Natural killer cell treated with Interleukin-12 subunit alpha and Interleukin-12 subunit beta and Interleukin-15 and Interleukin-18, amount 100 ng/mL, for 72 hours (primary cell): ENCODE measurements at regions not wholly inside any gene's neighbourhood (a gene's known extent, or its start where the extent isn't known, plus 50 kb on each side); places are given as distances from the start of the nearest gene placed in this dataset.

ENCODE experiments used
- ATAC-seq, 2 donors: fragments of 150-1000 bp; cut with Tn5 transposase in 1 of 2; sonication (Bioruptor Pico), chemical (Tn5 transposase) in 1 of 2; 2 replicates each; pipeline ENCODE4 v1.10.0; 2021
- DNase-seq: peaks from one replicate; pipeline ENCODE4 v3.0.0; 2022; ENCODE audit warnings: low spot score
- H3K27ac Mint-ChIP-seq, 2 donors: 1 replicate in 1 of 2; 2 replicates in 1 of 2; pipeline ENCODE4 v1.8.0; 2022; ENCODE audit warnings: mixed read lengths in 2 of 2, mild to moderate bottlenecking in 1 of 2, moderate library complexity in 1 of 2
- H3K27me3 Mint-ChIP-seq, 2 donors: 1 replicate in 1 of 2; 2 replicates in 1 of 2; pipeline ENCODE4 v1.8.0; 2022; ENCODE audit warnings: mixed read lengths in 2 of 2
- H3K36me3 Mint-ChIP-seq: one replicate; pipeline ENCODE4 v1.8.0; 2022; ENCODE audit warnings: mixed read lengths
- H3K4me1 Mint-ChIP-seq, 2 donors: 1 replicate in 1 of 2; 2 replicates in 1 of 2; pipeline ENCODE4 v1.8.0; 2022; ENCODE audit warnings: low read depth in 2 of 2, mixed read lengths in 2 of 2, mild to moderate bottlenecking in 1 of 2
- H3K4me3 Mint-ChIP-seq: one replicate; pipeline ENCODE4 v1.8.0; 2022; ENCODE audit warnings: mixed read lengths
- H3K9me3 Mint-ChIP-seq: 2 replicates; pipeline ENCODE4 v1.8.0; 2022; ENCODE audit warnings: mixed read lengths

GRCh38 chr10:78857193-78857592 is 211.6 kb upstream of the ZMIZ1 start:
- peaks cover 0 to 21% of the 10 kb centered on the region in 2 donors for H3K27me3 Mint-ChIP-seq
- no peak overlapping the region for H3K27ac Mint-ChIP-seq
- no peaks in the 10 kb centered on the region for H3K36me3 Mint-ChIP-seq
- ATAC-seq, result no peak
- no peaks in the 10 kb centered on the region for H3K9me3 Mint-ChIP-seq
- no peaks in the 10 kb centered on the region for H3K4me1 Mint-ChIP-seq
- H3K4me3 Mint-ChIP-seq, result no peak overlapping the region
- DNase-seq, result no peak

DNA sequence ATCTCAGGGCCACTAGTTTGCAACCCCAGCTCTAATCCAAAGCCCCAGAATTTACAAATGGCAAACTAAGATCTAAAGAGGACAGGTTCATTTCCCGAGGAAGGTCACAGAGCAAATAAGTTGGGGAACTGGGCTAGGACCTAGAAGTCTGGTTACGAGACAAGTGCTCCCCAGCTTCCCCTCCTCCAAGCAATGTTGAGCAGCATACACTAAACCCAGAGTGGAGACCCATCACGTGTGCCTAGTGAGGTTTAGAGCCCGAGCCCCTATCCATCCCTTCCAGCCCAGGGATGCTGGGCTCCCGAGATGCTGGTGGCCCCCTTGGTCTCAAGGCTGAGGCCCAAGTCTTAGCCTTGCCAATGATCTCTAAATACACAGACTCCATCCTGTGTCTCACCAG is 209.5 kb upstream of the ZMIZ1 start:
- H3K27me3 Mint-ChIP-seq, result peaks cover 0 to 25% of the 10 kb centered on the region in 2 donors
- DNase-seq (no peak), ATAC-seq (no peak)
- H3K36me3 Mint-ChIP-seq, result no peaks in the 10 kb centered on the region
- H3K9me3 Mint-ChIP-seq, result no peaks in the 10 kb centered on the region
- no peak overlapping the region for H3K27ac Mint-ChIP-seq
- H3K4me3 Mint-ChIP-seq, result no peak overlapping the region
- H3K4me1 Mint-ChIP-seq, result no peaks in the 10 kb centered on the region

DNA sequence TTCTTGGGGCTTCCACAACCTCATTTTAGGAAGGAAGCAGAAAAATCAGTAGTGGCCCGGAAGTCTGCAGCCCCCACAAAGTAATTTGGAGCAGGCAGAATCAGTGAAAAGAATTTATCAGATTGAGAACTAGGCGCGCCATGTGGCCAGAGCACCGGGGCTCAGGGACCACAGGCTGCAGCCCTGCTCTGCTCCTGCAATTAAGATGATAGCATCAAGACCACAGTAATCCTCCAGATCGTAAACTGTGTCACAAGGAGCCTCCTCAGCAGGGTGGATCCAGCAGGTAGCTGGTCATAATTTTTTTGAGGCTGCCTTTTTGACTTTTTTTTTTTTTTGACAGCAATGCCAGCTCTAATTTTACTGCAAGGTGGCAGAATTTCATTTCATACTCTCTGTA is 209.0 kb upstream of the ZMIZ1 start:
- DNase-seq, result no peak
- no peak for ATAC-seq
- Mint-ChIP-seq H3K27ac (no peak overlapping the region), H3K9me3 (no peaks in the 10 kb centered on the region), H3K4me3 (no peak overlapping the region), H3K27me3 (peaks cover 0 to 25% of the 10 kb centered on the region in 2 donors), H3K4me1 (no peaks in the 10 kb centered on the region), H3K36me3 (no peaks in the 10 kb centered on the region)

GRCh38 chr10:78860260-78860914 is 208.4 kb upstream of the ZMIZ1 start:
- H3K9me3 Mint-ChIP-seq, result no peaks in the 10 kb centered on the region
- no peak for DNase-seq
- H3K27me3 Mint-ChIP-seq, result peaks cover 0 to 25% of the 10 kb centered on the region in 2 donors
- no peaks in the 10 kb centered on the region for H3K36me3 Mint-ChIP-seq
- H3K4me1 Mint-ChIP-seq, result no peaks in the 10 kb centered on the region
- H3K4me3 Mint-ChIP-seq, result no peak overlapping the region
- no peak overlapping the region for H3K27ac Mint-ChIP-seq
- no peak for ATAC-seq

DNA sequence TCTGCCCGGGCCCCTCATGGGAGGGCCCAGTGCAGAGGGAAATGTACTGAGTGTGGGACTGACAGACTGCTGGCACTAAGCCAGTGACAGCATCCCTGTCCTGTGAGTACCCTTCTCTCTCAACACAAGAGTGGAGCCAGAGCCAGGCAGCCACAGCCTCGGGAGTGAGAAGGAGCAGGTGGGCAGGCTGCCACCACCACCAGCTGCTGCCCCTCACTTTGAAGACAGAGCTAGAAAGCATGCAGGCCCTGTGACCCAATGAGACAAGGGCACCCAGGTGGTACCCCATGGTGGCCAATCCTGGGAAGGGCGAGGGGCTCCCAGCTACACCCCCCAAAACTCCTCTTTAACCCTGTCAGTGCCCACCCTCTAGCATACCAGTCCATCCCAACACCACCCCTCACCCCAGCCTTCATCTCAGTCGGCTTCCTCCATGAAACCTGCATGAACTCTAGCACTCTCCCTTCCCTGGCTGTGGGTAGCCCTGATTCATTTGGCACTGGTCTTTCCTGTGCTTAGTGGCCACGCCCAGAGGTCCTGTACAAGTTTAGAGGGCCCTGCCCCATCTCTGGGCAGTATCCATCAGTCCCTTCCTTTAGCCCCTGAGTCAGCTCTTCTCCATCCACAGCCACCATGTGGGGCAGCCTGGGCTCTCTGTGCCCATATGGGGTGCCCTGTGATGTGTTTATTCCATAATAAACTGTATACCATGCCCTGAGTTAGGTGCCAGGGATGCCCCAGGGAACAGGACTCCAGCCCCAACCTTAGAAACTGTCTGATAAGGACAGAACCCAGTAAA is 207.0 kb upstream of the ZMIZ1 start:
- Mint-ChIP-seq H3K4me1 (no peaks in the 10 kb centered on the region), H3K4me3 (no peak overlapping the region)

DNA sequence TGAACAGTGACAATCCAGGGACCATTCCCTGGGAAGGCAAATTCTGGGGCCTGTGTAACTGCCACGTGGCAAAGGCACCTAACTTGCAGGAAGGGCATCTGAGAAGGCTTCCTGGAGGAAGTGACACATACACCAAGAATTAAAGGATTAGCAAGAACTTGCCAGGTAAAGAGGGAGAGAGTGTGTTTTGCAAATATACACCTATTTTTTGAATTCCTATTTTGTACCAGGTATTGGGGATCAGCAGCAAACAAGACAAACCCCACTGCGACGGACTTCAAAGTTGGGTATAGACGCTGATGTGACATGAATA is 206.5 kb upstream of the ZMIZ1 start:
- H3K4me1 Mint-ChIP-seq, result no peaks in the 10 kb centered on the region
- H3K36me3 Mint-ChIP-seq, result no peaks in the 10 kb centered on the region
- no peak for DNase-seq
- peaks cover 0 to 25% of the 10 kb centered on the region in 2 donors for H3K27me3 Mint-ChIP-seq
- no peaks in the 10 kb centered on the region for H3K9me3 Mint-ChIP-seq
- H3K27ac Mint-ChIP-seq, result no peak overlapping the region
- no peak overlapping the region for H3K4me3 Mint-ChIP-seq
- no peak for ATAC-seq

More for the DNA sequence above, 207.0 kb upstream of the ZMIZ1 start:
- DNase-seq (no peak), ATAC-seq (peak in 1 of 2 donors; percentile 46)
- H3K36me3 Mint-ChIP-seq, result no peaks in the 10 kb centered on the region
- no peak overlapping the region for H3K27ac Mint-ChIP-seq
- no peaks in the 10 kb centered on the region for H3K9me3 Mint-ChIP-seq
- peaks cover 0 to 25% of the 10 kb centered on the region in 2 donors for H3K27me3 Mint-ChIP-seq

DNA sequence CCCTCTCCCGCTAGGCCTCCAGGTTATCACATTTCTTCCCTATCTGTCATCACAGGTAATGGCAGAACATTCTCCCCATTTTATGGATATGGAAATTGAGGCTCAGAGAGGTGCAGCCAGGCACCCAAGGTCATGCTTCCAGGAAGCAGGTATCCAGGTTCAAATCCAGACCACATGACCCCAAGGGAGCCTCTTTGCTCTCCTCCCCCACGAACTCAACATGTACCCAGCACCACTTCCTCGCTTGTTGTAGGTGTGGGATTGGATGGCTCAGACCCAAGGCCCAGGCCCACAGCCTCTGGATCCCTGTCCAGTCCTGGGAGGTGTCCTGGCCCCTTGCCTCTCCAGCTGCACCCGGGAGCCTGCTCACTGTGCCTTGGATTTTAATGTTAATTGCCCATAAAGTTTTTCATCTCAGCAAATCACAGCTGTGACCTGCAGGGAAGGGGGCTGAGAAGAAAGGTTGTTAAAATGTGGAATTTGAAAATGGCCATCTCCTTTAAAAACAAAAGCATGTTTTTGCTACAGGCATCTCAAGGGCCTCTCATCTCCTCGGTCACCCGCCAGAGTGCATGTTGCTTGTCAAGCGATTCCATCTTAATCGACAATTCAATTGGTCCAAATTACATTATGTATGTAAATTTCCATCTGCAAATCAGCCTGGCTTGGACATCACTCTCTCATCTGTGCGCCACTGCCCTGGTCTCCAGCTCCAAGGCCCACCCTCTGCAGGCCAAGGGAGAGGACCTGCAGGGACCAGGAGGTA is 205.4 kb upstream of the ZMIZ1 start:
- Mint-ChIP-seq H3K4me3 (no peak overlapping the region), H3K36me3 (no peaks in the 10 kb centered on the region), H3K27me3 (peaks cover 0 to 19% of the 10 kb centered on the region in 2 donors), H3K27ac (no peak overlapping the region), H3K9me3 (no peaks in the 10 kb centered on the region), H3K4me1 (no peaks in the 10 kb centered on the region)
- no peak for DNase-seq
- ATAC-seq, result no peak

GRCh38 chr10:78863906-78864239 is 204.9 kb upstream of the ZMIZ1 start:
- H3K36me3 Mint-ChIP-seq, result no peaks in the 10 kb centered on the region
- H3K27me3 Mint-ChIP-seq, result peaks cover under 1 to 19% of the 10 kb centered on the region in 2 donors
- no peaks in the 10 kb centered on the region for H3K4me1 Mint-ChIP-seq
- H3K4me3 Mint-ChIP-seq, result no peak overlapping the region
- no peaks in the 10 kb centered on the region for H3K9me3 Mint-ChIP-seq
- DNase-seq (no peak), ATAC-seq (no peak)
- no peak overlapping the region for H3K27ac Mint-ChIP-seq

GRCh38 chr10:78864761-78865537 is 203.8 kb upstream of the ZMIZ1 start:
- ATAC-seq (no peak), DNase-seq (no peak)
- no peaks in the 10 kb centered on the region for H3K36me3 Mint-ChIP-seq
- no peak overlapping the region for H3K4me3 Mint-ChIP-seq
- no peak overlapping the region for H3K27ac Mint-ChIP-seq
- H3K27me3 Mint-ChIP-seq, result peaks cover 6 to 25% of the 10 kb centered on the region in 2 donors
- H3K9me3 Mint-ChIP-seq, result no peaks in the 10 kb centered on the region
- peaks cover 0 to 4% of the 10 kb centered on the region in 2 donors for H3K4me1 Mint-ChIP-seq

- H3K4me3 Mint-ChIP-seq, result no peak overlapping the region
- H3K9me3 Mint-ChIP-seq, result no peaks in the 10 kb centered on the region
- no peak overlapping the region for H3K27ac Mint-ChIP-seq
- H3K27me3 Mint-ChIP-seq, result peaks cover 6 to 21% of the 10 kb centered on the region in 2 donors
- H3K36me3 Mint-ChIP-seq, result no peaks in the 10 kb centered on the region
- ATAC-seq (no peak), DNase-seq (no peak)
- peaks cover 0 to 8% of the 10 kb centered on the region in 2 donors for H3K4me1 Mint-ChIP-seq
Observed at GRCh38 chr10:78865538-78865875, 203.3 kb upstream of the ZMIZ1 start.

DNA sequence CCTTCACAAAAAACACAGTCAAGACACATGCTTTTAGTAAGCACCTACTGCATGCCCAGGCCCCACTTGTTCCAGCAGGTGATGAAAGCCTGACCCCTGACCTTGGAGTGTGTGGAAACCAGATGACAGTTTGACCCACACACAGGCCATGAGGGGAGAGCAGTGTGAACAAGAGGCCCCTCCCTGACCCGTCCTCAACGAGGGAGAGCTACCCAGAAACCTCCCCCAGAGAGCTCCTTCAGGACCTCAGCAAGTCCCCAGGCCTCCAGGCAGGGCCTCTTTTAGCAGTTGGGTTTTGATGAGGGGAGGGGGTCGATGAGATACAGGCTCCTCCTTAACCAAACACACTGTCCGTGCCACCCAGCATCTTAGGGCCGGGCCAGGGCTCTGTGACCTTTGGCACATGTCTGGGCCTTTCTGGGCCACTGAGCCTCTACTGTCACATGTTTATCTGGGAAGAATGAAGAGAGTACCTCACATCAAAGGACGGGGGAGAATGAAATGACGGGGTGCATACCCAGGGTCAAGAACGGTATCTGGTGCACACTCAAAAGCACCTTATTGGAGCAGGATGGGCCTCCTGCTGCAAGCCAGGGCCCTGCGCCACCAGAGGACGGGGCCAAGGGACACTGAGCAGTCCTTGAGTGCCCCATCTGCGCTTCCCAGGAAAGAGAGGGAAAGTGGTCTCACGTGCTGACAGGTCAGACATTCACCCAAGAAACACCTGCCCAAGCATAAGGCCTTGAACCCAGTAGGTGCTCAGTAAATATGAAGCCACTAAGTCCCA is 202.6 kb upstream of the ZMIZ1 start:
- no peaks in the 10 kb centered on the region for H3K9me3 Mint-ChIP-seq
- peaks cover 6 to 24% of the 10 kb centered on the region in 2 donors for H3K27me3 Mint-ChIP-seq
- peaks cover 0 to 8% of the 10 kb centered on the region in 2 donors for H3K4me1 Mint-ChIP-seq
- no peak for ATAC-seq
- H3K27ac Mint-ChIP-seq, result no peak overlapping the region
- no peak overlapping the region for H3K4me3 Mint-ChIP-seq
- no peak for DNase-seq
- H3K36me3 Mint-ChIP-seq, result no peaks in the 10 kb centered on the region

DNA sequence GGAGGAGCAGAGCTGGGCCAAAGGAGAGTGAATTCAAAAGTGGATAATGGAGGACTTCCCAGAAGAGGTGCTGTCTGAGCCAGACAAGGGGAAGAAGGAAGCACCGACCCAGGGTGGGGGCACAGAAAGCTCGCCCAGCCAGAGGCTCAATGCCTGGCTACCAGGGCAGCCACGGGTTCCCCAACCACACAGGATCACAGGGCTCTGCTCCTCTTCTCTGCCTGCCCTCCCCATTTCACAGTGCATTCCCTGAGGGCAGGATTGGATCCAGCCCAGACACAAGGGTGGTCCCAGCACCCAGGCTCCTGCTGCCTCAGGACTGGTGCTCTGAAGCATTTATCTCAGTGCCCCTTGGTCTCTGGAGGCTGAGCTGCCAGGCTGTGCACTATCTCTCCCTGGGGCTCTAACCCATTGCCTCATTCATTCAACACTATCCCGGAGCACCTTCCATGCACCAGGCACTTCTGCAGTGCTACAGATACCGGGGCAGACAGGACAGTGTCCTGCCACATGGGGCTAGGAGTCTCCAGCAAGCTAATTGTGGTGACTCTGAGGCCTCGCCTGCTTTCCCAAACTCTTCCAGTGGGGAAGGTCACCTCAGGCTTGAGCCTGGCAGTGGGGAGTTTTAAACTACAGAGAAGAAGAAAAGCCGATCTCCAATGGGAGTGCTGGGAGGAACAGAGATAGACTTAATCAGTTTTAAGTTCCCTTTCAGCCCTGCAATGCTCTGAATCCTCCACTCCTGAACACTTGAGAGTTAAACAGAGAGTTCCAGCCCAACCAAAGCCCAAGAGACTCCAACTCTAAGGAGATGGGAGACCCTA is 201.8 kb upstream of the ZMIZ1 start:
- peaks cover 0 to 8% of the 10 kb centered on the region in 2 donors for H3K4me1 Mint-ChIP-seq
- H3K9me3 Mint-ChIP-seq, result no peaks in the 10 kb centered on the region
- H3K27ac Mint-ChIP-seq, result no peak overlapping the region
- peaks cover 8 to 27% of the 10 kb centered on the region in 2 donors for H3K27me3 Mint-ChIP-seq
- DNase-seq (no peak), ATAC-seq (no peak)
- H3K36me3 Mint-ChIP-seq, result no peaks in the 10 kb centered on the region
- H3K4me3 Mint-ChIP-seq, result no peak overlapping the region
